ENCODE measurements at regions not wholly inside any gene's neighbourhood (a gene's known extent, or its start where the extent isn't known, plus 50 kb on each side); places are given as distances from the start of the nearest gene placed in this dataset.

DNA sequence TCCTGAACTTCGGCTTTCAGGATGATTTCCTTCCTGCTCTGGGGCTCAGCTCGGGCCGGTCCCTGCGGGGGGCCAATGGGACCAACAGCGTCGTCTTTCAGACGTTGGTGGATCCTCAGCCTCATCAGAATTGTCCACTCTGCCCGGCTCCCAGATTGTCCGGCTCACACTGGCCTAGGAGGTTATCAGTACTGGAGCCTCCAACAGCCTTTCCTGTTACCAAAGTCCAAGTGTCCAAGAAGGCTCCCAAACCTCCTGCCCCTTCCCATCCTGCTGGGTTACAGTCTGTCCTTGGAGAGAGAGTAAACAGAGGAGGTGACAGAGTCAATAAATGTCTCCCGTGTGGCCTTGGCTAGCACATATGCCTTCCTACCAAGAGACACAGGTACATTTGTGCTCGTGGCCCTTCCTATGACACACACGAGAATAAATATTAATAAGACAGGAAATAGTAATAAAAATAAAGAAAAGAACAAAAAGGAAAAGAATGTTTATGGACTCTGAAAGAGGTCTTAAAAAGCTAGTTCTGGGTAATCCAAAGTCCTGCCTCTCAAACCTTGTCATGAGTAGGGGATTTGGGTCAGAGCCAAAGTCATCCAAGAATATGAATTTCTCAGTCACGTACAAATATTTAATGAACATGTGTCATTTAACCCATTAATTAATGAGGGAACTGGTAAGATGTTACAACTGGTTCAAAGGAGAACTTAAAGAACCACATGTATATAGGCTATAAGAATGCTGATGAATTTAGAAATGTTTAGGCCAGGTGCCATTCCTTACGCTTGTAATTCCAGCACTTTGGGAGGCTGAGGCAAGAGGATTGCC lies 80.8 kb upstream of the SLC2A1 start:
- no peak overlapping the region for H3K27ac Mint-ChIP-seq (ENCODE audit: low read depth, unreplicated experiment)
- intact Hi-C loops (cut with micrococcal nuclease): no loop called here
- POLR2A ChIA-PET: interaction anchor here (0.7 to 1.0 kb wide), 3 partner anchors 17 to 83 kb away, joined by 3 to 5 read pairs (median 4); no protein-coding TSS in a partner anchor

DNA sequence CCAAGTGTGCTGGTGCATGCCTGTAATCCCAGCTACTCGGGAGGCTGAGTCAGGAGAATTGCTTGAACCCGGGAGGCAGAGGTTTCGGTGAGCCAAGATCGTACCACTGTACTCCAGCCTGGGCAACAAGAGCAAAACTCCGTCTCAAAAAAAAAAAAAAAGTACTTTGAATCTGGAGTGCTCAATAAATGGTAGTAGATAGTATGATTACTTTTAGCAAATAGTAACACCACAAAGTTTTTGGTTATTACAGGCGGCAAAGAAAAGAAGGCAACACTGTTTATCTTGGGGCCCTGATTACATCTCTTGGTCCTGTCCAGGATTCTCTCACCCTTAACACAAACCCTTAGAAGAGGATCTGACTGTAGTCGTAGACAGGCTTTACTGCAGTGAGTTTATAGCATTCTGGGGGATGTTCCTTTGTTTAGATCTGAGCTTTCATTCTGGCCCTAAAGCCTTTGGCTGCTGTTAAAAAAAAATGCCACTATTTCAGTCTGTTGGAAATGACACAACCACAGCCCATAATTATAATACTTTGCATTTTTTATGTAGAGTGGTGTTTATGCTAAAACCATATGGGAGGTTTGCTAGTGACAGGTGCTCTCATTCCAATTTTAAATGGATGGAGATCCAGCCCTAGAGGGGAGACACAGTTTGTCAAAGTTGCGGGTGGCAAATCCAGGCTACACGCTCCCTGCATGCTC lies 79.7 kb upstream of the SLC2A1 start:
- H3K4me3 Mint-ChIP-seq (ENCODE audit: unreplicated experiment): no peak overlapping the region
- DNase-seq (ENCODE audit: unreplicated experiment): no peak
- POLR2A ChIA-PET: no interaction called here
- H3K9me3 Mint-ChIP-seq (ENCODE audit: unreplicated experiment): no peaks in the 10 kb centered on the region
- no TSS peak for BruUV-seq (replicated peaks)
- CTCF ChIA-PET: no interaction called here
- no peak overlapping the region for H3K27ac Mint-ChIP-seq (ENCODE audit: low read depth, unreplicated experiment)
- H3K4me1 Mint-ChIP-seq (ENCODE audit: insufficient read depth, unreplicated experiment): peaks cover 5% of the 10 kb centered on the region
- no peaks in the 10 kb centered on the region for H3K27me3 Mint-ChIP-seq (ENCODE audit: insufficient read depth, unreplicated experiment)
- intact Hi-C loops (cut with micrococcal nuclease): no loop called here
- H3K36me3 Mint-ChIP-seq (ENCODE audit: insufficient read depth, unreplicated experiment): no peaks in the 10 kb centered on the region
- TF ChIP-seq CTCF (IDR thresholded peaks at IDR 0.05; ENCODE audit: unreplicated experiment): no peak

More for the DNA sequence above, 80.8 kb upstream of the SLC2A1 start:
- H3K4me1 Mint-ChIP-seq (ENCODE audit: insufficient read depth, unreplicated experiment): peaks cover 4% of the 10 kb centered on the region
- CTCF ChIA-PET: interaction anchor here (0.6 kb wide), 1 partner anchor 64 kb away, joined by 3 read pairs; no protein-coding TSS in a partner anchor
- no peaks in the 10 kb centered on the region for H3K27me3 Mint-ChIP-seq (ENCODE audit: insufficient read depth, unreplicated experiment)
- BruUV-seq (replicated peaks): no TSS peak
- no peak for TF ChIP-seq CTCF (IDR thresholded peaks at IDR 0.05; ENCODE audit: unreplicated experiment)
- DNase-seq (ENCODE audit: unreplicated experiment): no peak
- no peaks in the 10 kb centered on the region for H3K36me3 Mint-ChIP-seq (ENCODE audit: insufficient read depth, unreplicated experiment)
- H3K9me3 Mint-ChIP-seq (ENCODE audit: unreplicated experiment): no peaks in the 10 kb centered on the region
- H3K4me3 Mint-ChIP-seq (ENCODE audit: unreplicated experiment): no peak overlapping the region

- no TSS peak for BruUV-seq (replicated peaks)
- POLR2A ChIA-PET: no interaction called here
These were observed 78.8 kb upstream of the SLC2A1 start for GRCh38 chr1:43037466-43037865.

More at GRCh38 chr1:43037466-43037865, 78.8 kb upstream of the SLC2A1 start:
- H3K4me1 Mint-ChIP-seq (ENCODE audit: insufficient read depth, unreplicated experiment): peaks cover 5% of the 10 kb centered on the region
- no peaks in the 10 kb centered on the region for H3K27me3 Mint-ChIP-seq (ENCODE audit: insufficient read depth, unreplicated experiment)
- no peaks in the 10 kb centered on the region for H3K9me3 Mint-ChIP-seq (ENCODE audit: unreplicated experiment)
- H3K36me3 Mint-ChIP-seq (ENCODE audit: insufficient read depth, unreplicated experiment): no peaks in the 10 kb centered on the region
- H3K4me3 Mint-ChIP-seq (ENCODE audit: unreplicated experiment): no peak overlapping the region
- DNase-seq (ENCODE audit: unreplicated experiment): no peak
- no peak overlapping the region for H3K27ac Mint-ChIP-seq (ENCODE audit: low read depth, unreplicated experiment)
- CTCF ChIA-PET: no interaction called here
- intact Hi-C loops (cut with micrococcal nuclease): no loop called here
- no peak for TF ChIP-seq CTCF (IDR thresholded peaks at IDR 0.05; ENCODE audit: unreplicated experiment)
